HepG2 (cell line): ENCODE measurements at regions not wholly inside any gene's neighbourhood (a gene's known extent, or its start where the extent isn't known, plus 50 kb on each side); places are given as distances from the start of the nearest gene placed in this dataset.

Source experiments
- ATAC-seq: fragments of 200-7000 bp; cut with Tn5 transposase; 3 replicates; pipeline ENCODE4 v1.9.1; 2020; ENCODE audit warnings: mild to moderate bottlenecking, moderate library complexity
- BruUV-seq: library from RNA; stranded (reverse); fragments of 400-500 nt; replicated peaks from 2 replicates; lab custom pipeline; 2021; lab: Mats Ljungman, UMichigan
- CTCF ChIA-PET: fragments of 300-600 bp; formaldehyde crosslinking; extraction: SDS; loops from one replicate; lab custom pipeline; 2021; ENCODE audit warnings: low total read pairs, inconsistent platforms, low intra/inter-chr PET ratio; lab: Yijun Ruan, JAX
- POLR2A ChIA-PET: fragments of 350-600 bp; sonication (Branson Sonifier 250); formaldehyde crosslinking; loops from one replicate; lab custom pipeline; 2020; ENCODE audit warnings: antibody characterized with exemption, inconsistent platforms; lab: Yijun Ruan, JAX
- DNase-seq: peaks from one replicate; pipeline ENCODE4 v3.0.0-alpha.2; 2015; ENCODE audit warnings: low spot score
- FAIRE-seq: peaks from 3 replicates; lab custom pipeline; 2011; peaks lifted over from hg19 to GRCh38; lab: Jason Lieb, UNC
- H2AFZ ChIP-seq: one replicate; pipeline ENCODE4 v1.6.1; 2011; ENCODE audit warnings: low read length, inconsistent platforms
- H3K27ac ChIP-seq: fragments of 300-600 bp; 3 replicates; pipeline ENCODE4 v1.8.0; 2011; ENCODE audit warnings: mixed run types, mild to moderate bottlenecking, mixed read lengths, low read length, inconsistent platforms; ENCODE audit not compliant: insufficient read depth; ENCODE audit errors: extremely low read length
- H3K27me3 ChIP-seq, 2 experiments: fragments of 200-600 bp in 1 of 2; 2 replicates in 1 of 2; 3 replicates in 1 of 2; pipeline versions ENCODE4 v1.6.0 to v1.8.0; 2011; ENCODE audit warnings: low read length in 2 of 2, mild to moderate bottlenecking in 2 of 2, moderate library complexity in 2 of 2, inconsistent platforms in 1 of 2; ENCODE audit not compliant: insufficient read depth in 2 of 2, control insufficient read depth in 1 of 2
- H3K36me3 ChIP-seq, 2 experiments: fragments of 200-600 bp in 1 of 2; replicated peaks in 1 of 2; 2 replicates in 1 of 2; 3 replicates in 1 of 2; pipeline versions ENCODE4 v1.5.1 to v1.8.0; 2011; ENCODE audit warnings: low read length in 2 of 2, inconsistent platforms in 1 of 2; ENCODE audit not compliant: insufficient read depth in 2 of 2, control insufficient read depth in 1 of 2
- H3K4me1 ChIP-seq: 2 replicates; pipeline ENCODE4 v1.5.1; 2012; ENCODE audit warnings: low read length, inconsistent platforms; ENCODE audit not compliant: insufficient read depth
- H3K4me2 ChIP-seq: 2 replicates; pipeline ENCODE4 v1.6.0; 2011; ENCODE audit warnings: low read depth, low read length, inconsistent platforms
- H3K4me3 ChIP-seq, 3 experiments: fragments of 200-600 bp in 1 of 3; sonication (generic), shearing (Covaris generic) in 1 of 3; replicated peaks in 1 of 3; 2 replicates each; pipeline ENCODE4 v1.5.1; 2011 to 2016; ENCODE audit warnings: low read length in 3 of 3, inconsistent platforms in 2 of 3, low read depth in 2 of 3, mild to moderate bottlenecking in 2 of 3, control low read depth in 1 of 3, mixed read lengths in 1 of 3; ENCODE audit not compliant: insufficient read depth in 1 of 3
- H3K79me2 ChIP-seq: one replicate; pipeline ENCODE4 v1.6.1; 2011; ENCODE audit warnings: low read length, inconsistent platforms; ENCODE audit not compliant: insufficient read depth
- H3K9ac ChIP-seq: 2 replicates; pipeline ENCODE4 v1.6.0; 2011; ENCODE audit warnings: mild to moderate bottlenecking, low read depth, low read length, inconsistent platforms; ENCODE audit not compliant: insufficient read depth
- H3K9me3 ChIP-seq: 2 replicates; pipeline ENCODE4 v1.5.1; 2012; ENCODE audit warnings: mild to moderate bottlenecking, low read length
- H4K20me1 ChIP-seq: 2 replicates; pipeline ENCODE4 v1.6.0; 2011; ENCODE audit warnings: inconsistent platforms, mild to moderate bottlenecking, low read length, moderate library complexity; ENCODE audit not compliant: insufficient read depth
- MAZ ChIP-seq, 2 experiments: sonication (generic) in 1 of 2; formaldehyde crosslinking in 1 of 2; IDR thresholded peaks; 2 replicates each; pipeline versions ENCODE4 v1.5.0 to v1.6.1; 2012 to 2020; ENCODE audit warnings: low read depth in 2 of 2, mild to moderate bottlenecking in 2 of 2, borderline replicate concordance in 1 of 2, improper control_type of control experiment in 1 of 2, low read length in 1 of 2, missing genetic modification reagents in 1 of 2, moderate library complexity in 1 of 2
- SOX6 ChIP-seq, 2 experiments: fragments of 450-650 bp in 1 of 2; sonication (generic) in 1 of 2; formaldehyde crosslinking in 1 of 2; IDR thresholded peaks; 2 replicates each; pipeline versions ENCODE4 v1.4.0 to v1.6.1; 2017 to 2020; ENCODE audit warnings: antibody characterized with exemption in 1 of 2, mild to moderate bottlenecking in 1 of 2, missing genetic modification reagents in 1 of 2
- ZNF142 ChIP-seq: sonication (generic); formaldehyde crosslinking; IDR thresholded peaks from 2 replicates; pipeline ENCODE4 v1.4.0; 2020; ENCODE audit warnings: missing genetic modification reagents
- ZNF788 ChIP-seq: sonication (generic); formaldehyde crosslinking; IDR thresholded peaks from 2 replicates; pipeline ENCODE4 v1.5.0; 2020; ENCODE audit warnings: mild to moderate bottlenecking, missing genetic modification reagents, borderline replicate concordance
- WGBS: methylation state at CpG from one replicate; pipeline ENCODE4 v1.1.6; 2017; ENCODE audit warnings: low lambda C conversion rate; 5-methylcytosine and 5-hydroxymethylcytosine counted together
- in situ Hi-C: cut with HindIII; loops from 2 replicates; pipeline ENCODE4 v1.10.0; 2017; ENCODE audit warnings: low pct_unique_long_range_greater_than_20kb; ENCODE audit not compliant: extremely low pct_ligation_motif_present
- intact Hi-C: fragments of 100-400 bp; cut with micrococcal nuclease; formaldehyde crosslinking; loops from one replicate; pipeline ENCODE4 v1.10.0; 2022; ENCODE audit not compliant: unreplicated experiment

GRCh38 chr13:76552807-76553206 lies 333.4 kb downstream of the KCTD12 start:
- H3K27ac ChIP-seq = no peak overlapping the region
- no peak overlapping the region for H3K4me3 ChIP-seq
- DNase-seq (no peak), ATAC-seq (no peak), FAIRE-seq (no peak)
- H3K4me2 ChIP-seq = no peak overlapping the region
- no peak overlapping the region for H2AFZ ChIP-seq
- H3K79me2 ChIP-seq = no peaks in the 10 kb centered on the region
- no peak overlapping the region for H3K9ac ChIP-seq
- CTCF ChIA-PET = no interaction called here
- in situ Hi-C loops (no loop called here), intact Hi-C loops (no loop called here)
- H3K4me1 ChIP-seq = no peaks in the 10 kb centered on the region
- TF ChIP-seq MAZ (IDR thresholded peaks at IDR 0.05; ENCODE audit: borderline replicate concordance, low read depth, low read length) (no peak), MAZ (CRISPR knock-in tag; IDR thresholded peaks at IDR 0.05; ENCODE audit: low read depth) (no peak), SOX6 (IDR thresholded peaks at IDR 0.05) (no peak), SOX6 (CRISPR knock-in tag; IDR thresholded peaks at IDR 0.05) (no peak), ZNF142 (CRISPR knock-in tag) (no peak), ZNF788 (CRISPR knock-in tag) (no peak)
- H4K20me1 ChIP-seq = no peaks in the 10 kb centered on the region
- H3K36me3 ChIP-seq = no peaks in the 10 kb centered on the region
- H3K9me3 ChIP-seq = no peaks in the 10 kb centered on the region
- 0% methylated on average over 1 of the region's 1 CpG for WGBS
- no peaks in the 10 kb centered on the region for H3K27me3 ChIP-seq
- POLR2A ChIA-PET = no interaction called here
- BruUV-seq = no TSS peak
